22Rv1 (cell line): ENCODE measurements at regions not wholly inside any gene's neighbourhood (a gene's known extent, or its start where the extent isn't known, plus 50 kb on each side); places are given as distances from the start of the nearest gene placed in this dataset.

Experiments used
- H3K27ac ChIP-seq: fragments of 450-650 bp; 2 replicates; pipeline ENCODE4 v1.5.1; 2017
- ZFX ChIP-seq: fragments of 450-650 bp; IDR thresholded peaks from 2 replicates; pipeline ENCODE4 v1.6.1; 2017; ENCODE audit warnings: antibody characterized with exemption, borderline replicate concordance
- TF ChIP-seq, protein P1 (sequence below): fragments of 450-650 bp; IDR thresholded peaks from 2 replicates; pipeline ENCODE4 v1.5.1; 2017; ENCODE audit warnings: mild to moderate bottlenecking

DNA sequence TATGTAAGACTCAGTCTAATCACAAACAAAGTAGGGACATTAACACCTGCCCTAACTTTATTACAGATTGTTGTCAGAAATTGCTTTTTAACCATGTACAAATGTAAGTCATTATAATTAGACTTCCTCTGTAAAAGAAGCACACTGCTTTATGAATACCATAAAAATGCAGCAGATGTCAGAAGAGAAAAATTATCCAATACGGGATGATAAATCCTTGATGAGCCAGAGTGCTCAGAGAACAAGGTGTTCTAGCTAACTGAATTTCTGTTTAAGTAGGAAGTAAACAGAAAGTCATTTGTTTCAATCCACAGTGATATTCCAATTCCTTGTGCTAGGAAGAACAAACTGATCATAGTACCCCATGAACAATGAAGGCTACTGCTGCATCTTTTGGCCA lies 54.6 kb upstream of the BMPER start:
- H3K27ac ChIP-seq = no peak overlapping the region
- TF ChIP-seq, protein P1, sequence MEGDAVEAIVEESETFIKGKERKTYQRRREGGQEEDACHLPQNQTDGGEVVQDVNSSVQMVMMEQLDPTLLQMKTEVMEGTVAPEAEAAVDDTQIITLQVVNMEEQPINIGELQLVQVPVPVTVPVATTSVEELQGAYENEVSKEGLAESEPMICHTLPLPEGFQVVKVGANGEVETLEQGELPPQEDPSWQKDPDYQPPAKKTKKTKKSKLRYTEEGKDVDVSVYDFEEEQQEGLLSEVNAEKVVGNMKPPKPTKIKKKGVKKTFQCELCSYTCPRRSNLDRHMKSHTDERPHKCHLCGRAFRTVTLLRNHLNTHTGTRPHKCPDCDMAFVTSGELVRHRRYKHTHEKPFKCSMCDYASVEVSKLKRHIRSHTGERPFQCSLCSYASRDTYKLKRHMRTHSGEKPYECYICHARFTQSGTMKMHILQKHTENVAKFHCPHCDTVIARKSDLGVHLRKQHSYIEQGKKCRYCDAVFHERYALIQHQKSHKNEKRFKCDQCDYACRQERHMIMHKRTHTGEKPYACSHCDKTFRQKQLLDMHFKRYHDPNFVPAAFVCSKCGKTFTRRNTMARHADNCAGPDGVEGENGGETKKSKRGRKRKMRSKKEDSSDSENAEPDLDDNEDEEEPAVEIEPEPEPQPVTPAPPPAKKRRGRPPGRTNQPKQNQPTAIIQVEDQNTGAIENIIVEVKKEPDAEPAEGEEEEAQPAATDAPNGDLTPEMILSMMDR = no peak
- no peak for TF ChIP-seq ZFX

DNA sequence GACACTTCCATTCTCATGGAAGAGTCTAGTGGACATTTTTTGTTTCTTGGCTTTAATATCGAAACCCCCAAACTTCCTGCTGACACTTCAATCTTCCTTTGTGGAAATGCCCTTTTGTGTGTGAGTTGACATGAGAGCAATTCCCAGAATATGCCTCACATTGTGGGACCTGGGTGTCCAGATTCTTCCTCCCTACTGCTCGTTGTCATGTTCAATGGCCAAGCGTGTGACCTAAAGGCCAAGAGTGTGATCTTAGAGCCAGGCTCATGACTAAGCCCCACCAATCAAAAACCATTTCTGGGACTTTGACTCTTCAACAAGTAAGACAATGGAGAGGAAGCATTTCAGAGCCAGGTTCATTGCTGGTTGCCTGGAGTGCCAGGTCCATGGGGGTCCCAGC lies 52.5 kb upstream of the BMPER start:
- no peak for TF ChIP-seq ZFX
- TF ChIP-seq, protein P1 = no peak
- no peak overlapping the region for H3K27ac ChIP-seq

DNA sequence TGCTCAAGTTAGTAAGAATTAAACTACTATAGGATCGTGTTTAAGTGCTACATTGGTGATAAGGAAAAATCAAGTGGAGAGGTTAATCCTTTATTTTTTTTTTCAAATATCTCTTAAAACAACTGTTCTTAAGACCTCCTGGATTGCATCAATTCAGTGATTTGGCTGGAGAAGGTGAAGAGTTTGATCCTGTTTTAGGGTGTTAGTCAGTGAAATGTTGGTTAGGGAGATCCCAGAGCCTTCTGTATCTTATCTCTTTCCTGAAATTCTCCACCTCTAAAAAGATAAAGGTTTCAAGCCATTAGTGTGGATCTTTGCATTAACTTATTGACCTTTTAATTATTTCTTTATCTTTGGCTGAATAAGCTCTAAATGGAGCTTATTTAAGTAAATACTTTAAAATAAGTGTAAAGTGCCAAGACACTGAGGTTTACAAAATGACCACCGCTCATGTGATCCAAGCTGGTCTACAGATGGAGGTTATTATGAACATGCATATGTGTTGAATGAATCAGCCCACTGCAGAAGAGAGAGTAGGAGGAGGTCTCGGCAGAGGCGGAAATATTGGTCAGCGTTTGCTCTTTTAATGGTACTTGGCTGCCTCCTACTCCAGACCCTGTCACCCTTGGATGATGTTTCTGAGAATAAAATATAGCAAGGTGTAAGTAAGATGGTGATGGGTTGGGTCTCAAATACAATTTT lies 51.8 kb upstream of the BMPER start:
- no peak for TF ChIP-seq ZFX
- TF ChIP-seq, protein P1 = no peak

DNA sequence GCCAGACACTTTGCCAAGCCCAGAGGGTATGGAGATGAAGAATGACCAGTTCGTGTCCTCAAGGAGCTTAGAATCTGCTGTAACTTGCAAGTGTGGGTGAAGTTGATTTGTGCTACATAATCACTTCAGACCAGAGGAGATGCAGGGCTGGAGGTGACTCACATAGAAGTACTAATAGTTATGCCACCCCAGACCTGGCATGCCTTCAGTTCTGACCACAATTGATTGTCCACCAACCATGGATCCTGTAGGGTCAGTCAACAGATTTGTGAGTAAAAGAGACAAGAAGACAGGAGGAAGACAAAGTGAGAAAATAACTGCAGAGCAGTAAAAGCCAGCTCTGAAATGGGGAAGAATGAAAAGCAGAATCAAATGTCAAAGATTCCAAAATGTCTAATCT lies 51.2 kb upstream of the BMPER start:
- no peak overlapping the region for H3K27ac ChIP-seq
- TF ChIP-seq, protein P1 = no peak
- TF ChIP-seq ZFX = no peak

More for the DNA sequence above, 51.8 kb upstream of the BMPER start:
- no peak overlapping the region for H3K27ac ChIP-seq

DNA sequence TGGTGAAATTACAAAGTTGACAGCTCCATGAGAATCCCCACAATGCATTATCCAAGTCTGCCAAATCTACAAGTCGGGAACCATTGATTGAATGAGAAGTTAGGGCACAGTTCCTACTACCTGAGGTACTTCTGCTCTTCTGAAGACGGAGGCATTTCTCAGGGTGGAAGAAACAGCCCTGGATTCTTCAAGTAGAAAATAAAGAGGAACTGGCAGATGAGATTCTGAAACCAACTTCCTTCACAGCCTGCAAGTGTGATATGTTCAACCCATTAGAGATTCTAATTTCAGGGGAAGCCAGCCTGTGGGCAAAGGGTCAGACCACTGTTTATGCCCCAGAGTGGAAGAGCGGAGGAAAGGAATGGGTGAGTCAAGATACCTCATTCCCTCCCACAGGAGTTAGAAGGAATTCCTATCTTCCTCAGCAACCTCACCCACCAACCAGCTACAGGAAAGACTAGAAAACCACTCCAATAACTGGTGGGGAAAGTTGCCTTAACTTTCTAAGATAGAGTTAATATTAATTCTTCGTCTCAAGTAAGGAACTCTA lies 50.5 kb upstream of the BMPER start:
- TF ChIP-seq, protein P1 = no peak
- TF ChIP-seq ZFX = no peak
- H3K27ac ChIP-seq = no peak overlapping the region
